Neural progenitor cell (in vitro differentiated cells): ENCODE measurements at regions not wholly inside any gene's neighbourhood (a gene's known extent, or its start where the extent isn't known, plus 50 kb on each side); places are given as distances from the start of the nearest gene placed in this dataset.

ENCODE experiments used
- CTCF ChIP-seq: fragments of 200-600 bp; sonication (generic); IDR thresholded peaks from 2 replicates; pipeline ENCODE4 v1.5.1; 2017; ENCODE audit warnings: antibody characterized with exemption, mild to moderate bottlenecking
- EZH2 ChIP-seq: fragments of 200-600 bp; sonication (generic); IDR thresholded peaks from 2 replicates; pipeline ENCODE4 v1.6.1; 2017; ENCODE audit warnings: antibody characterized with exemption, mild to moderate bottlenecking, moderate library complexity

GRCh38 chr13:50377726-50378270 is 362.6 kb downstream of the KCNRG start:
- no peak for TF ChIP-seq CTCF
- no peak for TF ChIP-seq EZH2
